Pons (tissue), 1 donor: ENCODE measurements at regions not wholly inside any gene's neighbourhood (a gene's known extent, or its start where the extent isn't known, plus 50 kb on each side); places are given as distances from the start of the nearest gene placed in this dataset.
"Not testable (repeated sequence)": the region's sequence is repeated elsewhere in the genome, so short reads cannot be mapped to it uniquely, and the experiment has no call there.

Experiments
- DNase-seq: peaks from one replicate; pipeline ENCODE4 v3.0.0-alpha.2; 2016; ENCODE audit warnings: low spot score

DNA sequence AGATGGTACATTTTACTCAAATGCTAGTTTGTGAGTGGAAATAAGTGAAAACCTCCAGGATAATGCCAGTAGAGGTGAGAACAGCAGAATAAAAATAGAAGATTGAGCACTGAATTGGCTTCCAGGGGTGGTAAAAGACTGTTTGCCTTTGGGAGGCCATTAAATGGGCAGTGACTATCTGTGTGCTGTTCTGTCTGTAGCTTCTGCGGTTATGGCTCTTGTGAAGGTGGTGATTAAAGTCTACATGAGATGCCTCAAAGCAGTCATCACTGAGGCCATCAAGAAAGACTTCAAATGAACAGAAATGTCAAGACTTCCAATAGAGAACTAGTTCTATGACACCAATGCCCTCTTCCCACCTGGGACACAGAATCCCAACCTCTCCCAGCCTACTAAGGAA lies 108.8 kb downstream of the EFHB start:
- DNase-seq = no peak

DNA sequence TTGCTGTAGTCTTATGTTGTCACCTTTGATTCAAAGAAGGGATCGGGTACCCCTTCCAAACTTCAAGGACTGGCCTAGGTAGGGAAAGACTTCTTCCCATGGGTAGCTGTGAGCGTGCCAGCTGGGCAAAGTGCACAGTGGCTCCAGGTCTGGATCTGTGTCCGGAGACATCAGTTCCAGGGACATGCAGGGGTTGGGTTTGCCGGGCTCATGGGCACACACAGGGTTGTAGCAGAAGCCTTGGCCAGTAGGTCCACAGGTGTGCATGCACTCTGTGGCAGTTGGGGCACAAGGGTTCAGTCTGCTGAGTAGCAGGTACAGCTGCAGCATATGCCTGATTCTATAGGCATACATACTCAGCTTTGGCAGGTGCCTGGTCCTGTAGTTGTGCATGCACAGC lies 111.2 kb downstream of the EFHB start:
- DNase-seq = no peak

DNA sequence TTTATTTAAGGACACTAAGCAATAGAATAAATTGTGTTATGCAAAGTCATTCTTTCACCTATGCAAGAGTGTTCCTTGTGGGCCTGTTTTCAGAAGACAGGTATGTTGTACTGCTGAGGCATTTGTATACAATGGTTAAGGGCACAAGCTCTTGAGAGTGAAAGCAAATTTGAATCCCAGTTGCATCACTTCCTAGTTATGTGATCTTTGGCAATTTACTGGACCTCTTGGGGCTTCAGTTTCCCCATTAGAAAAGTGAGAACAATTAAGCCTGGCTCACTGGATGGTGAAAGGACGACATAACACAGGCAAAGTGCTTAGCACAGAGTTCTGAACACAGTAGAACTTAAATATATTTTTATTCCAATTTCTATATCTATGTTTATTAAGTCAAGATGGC lies 117.4 kb downstream of the EFHB start:
- DNase-seq = no peak

DNA sequence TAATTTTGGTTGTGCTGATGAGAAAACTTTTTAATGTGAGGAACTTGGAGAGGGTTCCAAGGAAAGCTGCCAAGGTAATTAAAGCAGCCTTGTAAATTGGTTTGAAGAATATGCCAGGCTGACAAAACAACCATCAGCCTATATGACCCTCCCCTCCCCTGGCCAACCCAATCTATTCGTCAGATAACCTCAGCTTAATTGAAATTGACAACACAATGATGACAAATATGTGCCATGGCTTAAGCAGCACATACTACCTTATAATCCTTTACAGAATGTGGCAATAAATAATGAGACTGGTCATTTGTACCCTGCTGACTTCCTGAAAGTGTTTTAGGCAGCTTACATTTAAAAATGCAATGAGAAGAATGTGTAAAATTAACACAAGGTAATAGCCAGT lies 118.2 kb downstream of the EFHB start:
- no peak for DNase-seq

DNA sequence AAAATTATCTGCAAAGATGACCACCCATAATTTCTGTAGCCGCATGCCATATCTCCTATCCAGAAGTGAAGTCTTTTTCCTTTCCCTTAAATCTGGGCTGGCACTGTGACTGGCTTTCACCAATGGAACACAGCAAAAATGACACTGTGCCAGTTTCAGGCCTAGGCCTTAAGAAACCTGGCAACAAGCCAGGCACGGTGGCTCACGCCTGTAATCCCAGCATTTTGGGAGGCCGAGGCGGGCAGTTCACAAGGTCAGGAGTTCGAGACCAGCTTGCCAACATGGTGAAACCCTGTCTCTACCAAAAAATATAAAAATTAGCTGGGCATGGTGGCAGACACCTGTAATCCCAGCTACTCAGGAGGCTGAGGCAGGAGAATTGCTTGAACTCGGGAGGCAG lies 120.3 kb downstream of the EFHB start:
- not testable (repeated sequence) for DNase-seq

DNA sequence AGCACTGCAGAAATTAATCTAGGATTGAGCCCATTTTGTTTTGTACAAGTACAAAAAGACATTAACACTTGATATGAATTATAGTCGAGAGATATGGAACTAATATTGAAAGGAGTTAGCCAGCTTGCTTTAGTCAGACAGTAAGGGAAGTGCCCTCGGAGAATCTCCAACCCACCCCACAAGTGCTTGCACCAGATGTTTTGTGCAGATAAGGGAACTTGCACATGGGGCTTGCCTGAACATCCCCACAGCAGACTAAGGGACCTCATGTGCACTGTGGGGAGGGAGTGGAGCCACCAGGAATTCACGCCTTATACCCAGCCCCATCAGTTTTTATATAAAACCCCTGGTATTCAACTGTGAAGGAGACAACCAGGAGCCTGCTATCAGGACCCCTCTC lies 122.3 kb downstream of the EFHB start:
- DNase-seq = no peak

DNA sequence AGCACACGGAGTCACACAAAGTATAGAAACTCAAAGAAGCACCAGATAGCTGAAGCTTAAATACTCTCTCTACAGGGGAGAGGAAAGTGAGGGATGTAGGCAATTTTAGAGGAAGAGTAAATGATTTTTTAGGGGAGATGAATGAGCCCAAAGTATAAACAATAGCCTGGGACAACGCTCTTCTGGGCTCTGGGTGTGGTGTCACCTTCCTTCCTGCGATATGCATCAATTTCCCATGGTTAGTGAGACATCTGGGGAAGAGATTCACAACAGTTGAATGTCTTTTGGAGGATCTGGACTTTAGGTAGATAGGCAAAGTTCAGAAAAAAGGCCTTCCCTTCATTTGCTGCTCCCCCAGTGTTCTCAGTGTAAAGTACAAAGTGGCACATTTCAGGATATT lies 125.2 kb downstream of the EFHB start:
- no peak for DNase-seq

DNA sequence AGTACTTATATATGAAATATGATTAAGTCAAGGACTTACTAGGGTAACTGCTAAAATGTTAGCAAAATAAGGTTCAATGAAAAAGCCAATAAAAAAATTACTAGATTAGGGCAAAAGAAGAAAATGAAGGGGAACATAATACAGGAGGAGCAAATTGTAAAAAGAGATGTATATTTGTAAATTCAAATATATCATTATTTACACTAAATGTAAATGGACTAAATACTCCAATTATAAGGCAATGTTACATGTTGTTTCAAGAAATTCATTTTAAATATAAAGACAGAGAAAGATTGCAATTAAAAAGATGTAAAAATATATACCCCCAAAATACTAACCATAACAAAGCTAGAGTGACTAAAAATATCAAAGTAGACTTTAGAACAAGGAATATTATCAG lies 134.1 kb downstream of the EFHB start:
- no peak for DNase-seq

DNA sequence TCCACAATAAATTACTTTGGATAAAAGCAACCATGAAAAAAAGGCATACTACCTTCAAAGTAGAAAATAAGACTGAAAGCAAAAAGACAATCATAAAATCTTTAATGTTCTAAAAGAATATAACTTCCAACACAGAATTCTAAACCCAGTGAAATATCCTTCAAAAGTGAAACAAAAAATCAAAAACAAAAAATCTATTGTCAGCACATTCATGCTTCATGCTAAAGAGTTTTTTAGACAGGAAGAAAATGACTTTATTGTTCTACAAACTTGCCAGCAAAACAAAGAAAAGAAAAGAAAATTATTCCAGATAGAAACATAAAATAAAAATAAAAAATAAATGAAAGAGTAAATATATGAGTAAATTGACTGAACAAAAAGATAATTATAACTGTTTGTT lies 134.9 kb downstream of the EFHB start:
- no peak for DNase-seq

DNA sequence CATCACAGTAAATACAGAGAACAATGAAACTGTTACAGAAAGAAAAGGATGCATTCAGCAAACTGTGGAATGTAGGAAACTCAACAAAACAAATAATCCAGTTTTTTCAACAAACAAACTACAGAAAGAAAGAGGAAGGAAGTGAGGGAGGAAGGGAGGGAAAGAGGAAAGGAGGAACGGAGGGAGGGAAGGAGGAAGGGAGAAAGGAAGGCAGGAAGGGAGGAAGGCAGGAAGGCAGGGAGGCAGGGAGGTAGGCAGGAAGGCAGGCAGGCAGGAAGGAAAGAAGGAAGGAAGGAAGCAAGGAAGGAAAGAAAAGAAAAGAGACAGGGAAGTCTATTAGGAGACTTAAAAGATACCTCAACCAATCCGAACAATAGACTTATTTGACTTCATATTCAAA lies 135.7 kb downstream of the EFHB start:
- no peak for DNase-seq

DNA sequence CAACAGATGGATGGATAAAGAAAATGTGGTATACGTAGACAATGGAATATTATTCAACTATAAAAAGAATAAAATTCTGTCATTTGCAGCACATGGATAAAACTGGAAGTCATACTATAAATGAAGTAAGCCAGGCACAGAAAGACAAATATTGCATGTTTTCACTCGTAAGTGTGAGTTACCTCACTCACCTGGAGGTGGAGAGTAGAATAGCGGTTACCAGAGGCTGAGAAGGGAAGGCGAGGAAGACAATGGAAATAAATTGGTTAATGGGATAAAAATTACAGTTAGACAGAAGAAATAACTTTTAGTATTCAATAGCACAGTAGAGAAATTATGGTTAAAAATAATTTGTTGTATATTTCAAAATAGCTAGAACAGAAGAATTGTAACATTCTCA lies 141.6 kb downstream of the EFHB start:
- no peak for DNase-seq

DNA sequence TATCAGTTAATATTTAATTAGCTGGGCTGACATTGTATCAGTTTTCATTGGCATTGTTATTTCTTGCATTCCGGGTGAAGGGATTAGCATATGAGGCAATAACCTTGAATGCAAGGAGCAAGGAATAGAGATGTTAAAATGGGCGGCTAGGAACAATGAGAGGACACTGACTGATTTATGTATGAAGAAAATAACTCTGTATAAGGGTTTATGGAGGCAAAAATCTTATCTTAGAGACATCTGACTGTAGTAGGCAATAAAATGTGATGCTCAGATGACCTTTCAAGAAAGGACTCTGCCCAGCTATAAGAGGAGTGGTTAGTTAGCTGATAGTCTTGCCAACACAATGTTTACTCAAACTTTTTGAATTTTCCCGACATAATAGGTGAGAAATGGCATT lies 158.3 kb downstream of the EFHB start:
- DNase-seq = no peak

DNA sequence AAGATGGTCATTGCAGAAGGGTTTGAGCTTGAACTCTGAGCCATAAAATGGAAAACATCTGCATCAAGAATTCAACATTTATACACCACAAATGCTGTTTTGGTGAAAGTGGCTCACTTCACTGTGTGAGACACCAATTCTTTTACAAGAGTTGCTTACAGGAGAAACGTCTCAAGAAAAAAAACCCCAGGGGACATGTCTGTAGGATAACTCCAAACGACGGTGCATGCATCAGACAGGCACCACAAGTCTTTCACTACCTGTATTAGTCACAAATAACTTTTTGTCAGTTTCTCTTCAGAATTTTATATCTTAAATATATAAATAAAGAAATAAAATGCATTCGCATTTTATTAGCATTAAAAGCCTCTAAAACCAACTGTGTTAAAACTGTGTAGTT lies 164.3 kb downstream of the EFHB start:
- DNase-seq = no peak

DNA sequence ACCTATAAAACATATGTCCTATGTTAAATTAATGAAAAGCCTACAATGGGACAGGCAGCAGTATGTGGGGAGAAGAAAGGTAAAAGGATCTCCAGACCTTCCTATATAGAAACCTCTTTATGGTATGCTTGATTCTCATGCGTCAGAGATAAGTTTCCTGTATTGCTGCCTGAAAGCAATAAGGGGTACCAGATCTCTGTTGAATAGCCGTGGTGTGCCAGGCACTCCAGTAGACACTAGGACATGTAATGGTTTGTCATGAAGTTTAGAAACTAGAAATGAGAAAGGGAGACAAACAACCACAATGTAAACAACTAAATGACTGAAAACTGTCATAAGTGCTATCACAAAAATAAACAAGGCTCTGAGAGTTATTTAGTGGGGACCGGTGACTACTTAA lies 168.1 kb downstream of the EFHB start:
- no peak for DNase-seq

DNA sequence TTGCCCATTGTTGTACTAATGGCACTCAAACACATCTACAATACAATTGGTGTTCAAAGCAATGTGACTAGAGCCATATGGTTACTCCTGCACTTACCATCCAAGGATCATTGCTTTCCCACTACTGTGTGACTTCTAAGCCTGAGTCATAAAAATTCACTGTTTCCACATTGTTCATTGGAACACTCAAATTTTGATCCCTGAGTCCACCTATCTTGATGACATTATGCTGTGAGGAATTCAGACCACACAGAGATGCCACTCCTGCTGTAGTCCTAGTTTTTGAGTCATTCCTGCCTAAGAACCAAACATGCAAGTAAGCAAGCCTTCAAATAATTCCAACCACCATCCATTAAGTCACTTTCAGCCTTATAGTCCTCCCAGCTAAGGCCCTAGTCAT lies 176.2 kb downstream of the EFHB start:
- DNase-seq = peak; percentile 14

DNA sequence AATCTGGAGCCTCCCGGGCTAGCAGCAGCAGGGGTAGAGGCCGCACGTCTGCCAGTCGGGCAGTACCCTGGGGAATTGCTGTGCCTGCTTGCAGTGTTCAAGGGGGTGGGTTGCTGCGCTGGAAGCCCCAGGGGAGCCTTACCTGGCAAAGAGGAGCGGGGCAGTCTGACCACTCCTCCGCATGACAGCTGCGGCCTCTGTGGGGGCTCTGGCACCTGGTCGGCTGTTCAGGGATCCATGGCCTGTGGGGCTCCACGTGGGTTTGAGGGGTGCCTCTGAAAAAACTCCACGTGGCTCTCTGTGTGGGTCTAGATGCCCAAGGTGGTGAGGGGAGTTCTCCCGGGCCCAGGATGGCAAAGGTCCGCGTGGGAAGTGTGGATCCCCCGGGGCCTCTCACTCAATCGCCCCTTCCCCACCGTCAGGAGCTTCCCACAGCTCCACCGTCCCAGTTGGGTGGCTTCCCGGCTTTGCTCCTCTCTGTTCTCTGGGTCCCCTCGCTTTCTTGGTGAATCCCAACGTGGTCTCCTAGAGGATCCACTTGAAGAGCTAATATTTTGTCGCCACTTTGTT lies 184.5 kb downstream of the EFHB start:
- no peak for DNase-seq

DNA sequence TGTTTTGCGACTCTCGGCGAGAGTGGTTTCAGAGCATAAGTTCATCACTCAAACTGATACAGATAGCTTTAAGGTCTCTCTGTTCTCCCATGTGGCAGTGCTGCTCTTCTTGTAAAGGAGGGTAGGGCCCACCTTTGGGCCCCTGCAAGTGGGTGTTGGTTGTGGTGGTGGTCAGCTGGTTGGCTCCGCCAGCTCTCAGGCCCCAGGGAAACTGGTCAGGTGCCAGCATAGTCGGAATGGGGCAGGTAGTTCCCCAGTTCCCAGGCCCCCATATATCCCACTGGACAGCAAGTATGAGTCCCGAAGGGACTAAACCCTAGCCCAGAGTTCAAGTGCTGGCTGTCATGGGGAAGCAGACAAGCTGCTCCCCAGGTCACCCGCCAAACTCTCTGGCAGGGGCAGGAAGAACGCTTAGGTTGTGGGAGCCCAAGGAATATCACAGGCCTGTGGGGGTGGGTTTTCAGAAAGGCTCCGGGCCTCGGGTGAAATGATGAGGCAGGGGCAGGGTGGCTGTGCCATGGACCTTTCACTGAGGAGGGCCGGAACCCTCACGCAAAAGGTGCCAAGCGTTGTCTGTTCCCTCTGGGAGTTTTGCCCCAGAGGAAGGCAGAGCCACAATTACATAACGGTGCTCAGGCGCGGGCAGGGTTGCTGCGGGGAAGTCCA lies 185.1 kb downstream of the EFHB start:
- DNase-seq = no peak

DNA sequence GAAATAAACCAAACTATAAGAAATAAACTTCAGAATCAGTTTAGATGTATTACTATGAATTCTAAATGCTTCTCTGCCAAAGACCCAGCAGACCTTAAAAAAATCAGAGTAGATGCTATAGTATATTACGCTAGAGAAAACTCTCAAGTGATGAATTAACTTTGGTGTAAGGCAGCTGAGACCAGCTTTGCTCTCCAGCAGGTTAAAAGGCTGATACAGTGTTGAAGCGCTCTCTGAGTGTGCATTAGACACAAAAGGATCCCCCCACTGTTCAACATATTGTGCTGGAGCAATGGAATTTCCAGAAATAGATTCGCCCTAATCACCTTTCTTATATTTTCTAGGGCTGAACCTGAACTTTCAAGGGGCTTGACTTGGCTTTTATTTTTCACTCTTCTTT lies 190.0 kb downstream of the EFHB start:
- no peak for DNase-seq

DNA sequence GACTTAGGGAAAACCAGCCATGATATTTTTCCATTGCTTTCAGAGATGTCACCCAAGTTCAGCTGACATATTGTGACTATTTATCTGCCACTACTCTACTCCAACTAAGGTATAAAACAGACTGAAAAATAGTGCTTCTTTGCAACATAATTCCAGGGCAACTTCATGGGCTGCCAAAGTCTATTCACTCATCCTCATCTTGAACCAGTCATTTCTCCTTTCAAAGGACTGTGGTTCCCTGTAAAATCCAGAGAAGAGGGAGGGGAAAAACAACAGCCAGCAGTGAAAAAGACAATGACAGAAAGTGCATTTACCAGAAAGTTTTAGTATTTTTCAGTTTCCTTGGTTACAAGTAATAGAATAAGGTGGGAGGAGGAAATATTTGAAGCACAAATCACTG lies 191.1 kb downstream of the EFHB start:
- no peak for DNase-seq

DNA sequence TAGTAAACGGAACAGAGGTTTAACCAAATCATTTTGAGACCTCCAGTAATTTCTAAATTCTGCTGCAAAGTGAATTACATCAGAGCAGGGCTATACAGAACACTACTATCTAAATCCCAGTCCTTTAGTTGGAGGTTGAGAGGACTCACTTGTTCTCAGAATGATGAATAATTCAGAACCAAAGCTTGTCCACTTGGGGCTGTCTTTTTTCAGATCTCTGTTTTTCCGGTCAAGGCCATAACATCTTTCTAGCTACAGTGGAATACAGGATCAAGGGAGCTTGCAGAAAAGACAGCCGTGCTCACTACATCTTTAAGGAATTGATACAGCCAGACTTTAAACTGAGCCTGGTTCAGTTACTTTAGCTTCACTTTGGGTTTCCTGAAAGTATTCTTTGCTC lies 194.5 kb downstream of the EFHB start:
- peak; percentile 92 for DNase-seq

DNA sequence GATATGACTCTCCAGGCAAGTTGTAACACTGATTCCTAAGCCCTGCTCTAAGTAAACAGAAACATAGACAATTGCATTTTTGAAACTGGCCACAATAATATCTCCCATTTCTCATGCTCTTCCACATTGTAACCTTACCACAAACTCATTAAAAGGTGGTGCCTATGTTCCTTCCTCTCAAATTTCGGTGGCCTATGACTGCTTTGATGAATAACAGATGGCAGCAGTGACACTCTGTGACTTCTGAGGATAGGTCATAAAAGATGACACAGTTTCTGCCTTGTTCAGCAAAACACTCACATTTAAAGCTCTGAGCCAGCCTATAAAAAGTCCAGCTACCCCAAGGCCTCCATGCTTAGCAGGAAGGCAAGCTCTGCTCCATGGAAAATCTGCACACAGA lies 195.2 kb downstream of the EFHB start:
- no peak for DNase-seq

DNA sequence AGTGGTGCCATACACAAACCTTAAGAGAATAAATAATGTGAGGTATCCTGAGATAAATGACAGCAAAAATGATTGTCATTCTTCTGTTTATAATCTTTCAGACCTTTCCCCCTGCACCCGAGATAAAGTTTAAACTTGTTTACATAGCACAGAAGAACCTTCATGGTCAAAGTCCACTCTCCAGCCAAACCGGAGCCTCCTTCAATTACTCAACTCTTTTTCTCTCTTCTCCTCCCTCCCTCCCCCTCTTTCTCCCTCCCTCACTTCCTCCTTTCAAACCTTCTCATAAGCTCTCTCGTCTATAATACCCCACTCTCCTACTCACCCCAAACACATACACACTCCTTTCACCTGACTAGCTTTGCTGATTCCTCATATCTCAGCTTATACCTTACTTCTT lies 198.9 kb downstream of the EFHB start:
- no peak for DNase-seq

DNA sequence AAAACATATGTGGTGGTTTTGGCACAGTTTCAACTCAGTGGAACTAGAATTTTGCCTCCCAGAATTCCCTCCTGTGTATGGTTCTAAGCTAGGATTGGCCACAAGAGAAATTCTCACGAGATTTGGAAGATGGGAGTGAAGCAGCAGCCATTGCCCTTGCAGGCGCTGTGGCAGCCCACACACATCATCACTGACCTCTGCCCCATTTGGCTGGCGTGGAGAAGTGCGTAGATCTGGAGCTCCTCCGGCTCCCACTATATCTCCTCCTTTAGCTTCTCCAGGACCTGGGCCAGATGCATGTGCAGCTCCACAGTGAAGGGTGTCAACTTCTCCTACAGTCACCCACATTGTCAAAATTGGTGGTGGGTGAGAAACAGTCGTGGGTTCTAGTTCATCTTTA lies 199.6 kb downstream of the EFHB start:
- DNase-seq = no peak

DNA sequence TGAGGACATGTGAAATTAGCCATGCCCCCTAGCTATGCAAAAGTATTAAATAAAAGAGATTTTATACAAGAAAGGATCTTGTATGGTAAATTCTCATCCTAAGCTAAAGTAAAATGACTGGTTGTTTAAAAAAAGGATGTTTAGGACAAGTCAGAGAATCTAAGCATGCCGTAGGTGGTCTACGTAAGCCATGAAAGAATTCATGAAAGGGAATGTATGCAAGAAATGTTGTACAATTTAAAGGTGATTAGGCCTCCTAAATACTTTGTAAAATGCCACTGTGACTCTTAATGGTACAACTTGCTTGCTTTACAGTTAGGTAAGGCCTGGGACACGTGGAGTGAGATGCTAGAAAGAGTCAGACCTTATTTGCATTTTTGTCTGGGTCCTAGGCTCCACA lies 209.0 kb downstream of the EFHB start:
- DNase-seq = no peak

DNA sequence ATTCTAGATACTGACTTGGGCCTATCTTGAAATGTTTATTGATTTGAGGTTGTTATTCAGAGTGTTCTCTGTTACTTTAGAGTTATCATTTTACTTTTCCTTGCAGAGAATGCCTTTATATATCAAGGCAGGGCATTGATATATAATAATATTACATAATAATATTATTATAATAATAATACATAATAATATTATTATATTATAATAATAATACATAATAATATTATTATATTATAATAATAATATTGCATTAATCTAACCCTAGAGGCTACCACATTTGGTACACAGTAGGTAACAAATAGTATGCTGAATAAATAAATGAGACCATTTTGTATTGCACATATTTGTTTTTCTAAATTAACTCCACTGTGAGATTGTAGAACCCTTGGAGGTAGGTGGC lies 216.3 kb downstream of the EFHB start:
- no peak for DNase-seq
